ENCODE measurements at regions not wholly inside any gene's neighbourhood (a gene's known extent, or its start where the extent isn't known, plus 50 kb on each side); places are given as distances from the start of the nearest gene placed in this dataset.

DNA sequence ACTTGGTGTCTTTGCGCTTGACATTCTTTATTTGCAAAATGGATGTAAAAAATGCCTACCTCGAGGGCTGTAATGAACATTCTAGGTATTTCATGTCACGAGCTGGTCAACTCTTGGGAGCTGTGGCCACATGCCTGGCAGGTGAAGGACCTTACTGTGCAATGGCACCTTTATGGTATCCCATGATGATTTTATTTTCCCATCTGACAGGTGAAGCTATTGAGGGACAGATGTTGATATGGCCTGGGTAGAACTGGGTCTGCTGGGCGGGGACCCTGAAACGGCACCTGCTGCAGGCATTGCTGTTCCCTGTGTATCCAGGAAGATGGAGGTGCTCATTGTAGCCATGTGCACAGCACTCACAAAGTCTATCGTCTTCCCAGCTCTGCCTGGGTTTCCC lies 332.2 kb downstream of the TEX29 start:
- no peaks in the 10 kb centered on the region for H3K27me3 ChIP-seq
- H3K4me1 ChIP-seq = no peaks in the 10 kb centered on the region
- no peak for DNase-seq
- H3K27ac ChIP-seq = no peak overlapping the region
- no peaks in the 10 kb centered on the region for H3K9me3 ChIP-seq (replicated peaks)
- no peaks in the 10 kb centered on the region for H3K36me3 ChIP-seq
- H3K4me3 ChIP-seq = no peak overlapping the region

GRCh38 chr13:111654531-111654930 lies 334.1 kb downstream of the TEX29 start:
- Histone ChIP-seq H3K27me3 (no peaks in the 10 kb centered on the region), H3K36me3 (no peaks in the 10 kb centered on the region), H3K4me1 (no peaks in the 10 kb centered on the region), H3K9me3 (replicated peaks) (no peaks in the 10 kb centered on the region), H3K4me3 (no peak overlapping the region), H3K27ac (no peak overlapping the region)
- no peak for DNase-seq

DNA sequence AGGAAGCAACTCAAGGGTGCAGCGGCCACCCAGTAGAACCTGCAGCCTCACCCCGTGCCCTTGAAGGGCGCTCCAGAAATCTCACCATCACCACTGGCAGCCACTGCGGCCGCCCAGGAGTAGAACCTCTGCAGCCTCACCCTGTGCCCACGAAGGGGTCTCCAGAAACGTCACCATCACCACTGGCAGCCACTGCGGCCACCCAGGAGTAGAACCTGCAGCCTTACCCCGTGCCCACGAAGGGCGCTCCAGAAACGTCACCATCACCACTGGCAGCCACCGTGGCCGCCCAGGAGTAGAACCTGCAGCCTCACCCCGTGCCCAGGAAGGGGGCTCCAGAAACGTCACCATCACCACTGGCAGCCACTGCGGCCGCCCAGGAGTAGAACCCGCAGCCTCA lies 336.0 kb downstream of the TEX29 start:
- no peak for DNase-seq
- H3K9me3 ChIP-seq (replicated peaks) = no peaks in the 10 kb centered on the region
- H3K36me3 ChIP-seq = no peaks in the 10 kb centered on the region
- H3K4me3 ChIP-seq = no peak overlapping the region
- H3K4me1 ChIP-seq = no peaks in the 10 kb centered on the region
- no peak overlapping the region for H3K27ac ChIP-seq
- no peaks in the 10 kb centered on the region for H3K27me3 ChIP-seq

DNA sequence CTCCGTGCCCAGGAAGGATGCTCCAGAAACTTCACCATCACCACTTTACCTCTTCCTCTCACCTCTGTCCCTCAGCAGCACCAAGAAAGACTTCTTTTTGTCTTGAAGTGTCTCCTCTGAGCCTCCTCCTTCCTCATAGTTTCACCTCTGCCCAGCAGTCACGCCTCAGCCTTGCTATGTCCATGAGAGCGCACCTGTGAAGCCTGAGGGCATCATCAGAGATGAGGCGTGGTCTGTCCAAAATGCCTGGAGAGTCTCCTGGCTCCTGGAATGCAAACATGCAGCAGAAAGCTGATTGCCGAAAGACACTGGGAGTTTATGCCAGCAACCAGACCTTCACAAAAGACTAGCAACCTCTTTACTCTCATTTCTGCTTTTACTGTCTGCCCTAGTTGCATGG lies 336.6 kb downstream of the TEX29 start:
- H3K4me1 ChIP-seq = no peaks in the 10 kb centered on the region
- no peak overlapping the region for H3K4me3 ChIP-seq
- no peak overlapping the region for H3K27ac ChIP-seq
- no peaks in the 10 kb centered on the region for H3K36me3 ChIP-seq
- DNase-seq = no peak
- no peaks in the 10 kb centered on the region for H3K9me3 ChIP-seq (replicated peaks)
- no peaks in the 10 kb centered on the region for H3K27me3 ChIP-seq

GRCh38 chr13:111658145-111659100 lies 338.0 kb downstream of the TEX29 start:
- no peaks in the 10 kb centered on the region for H3K9me3 ChIP-seq (replicated peaks)
- DNase-seq = peak in 1 of 2 experiments; percentile 3
- H3K36me3 ChIP-seq = no peaks in the 10 kb centered on the region

GRCh38 chr13:111659219-111659775 lies 338.9 kb downstream of the TEX29 start:
- H3K9me3 ChIP-seq (replicated peaks) = no peaks in the 10 kb centered on the region
- H3K4me1 ChIP-seq = no peaks in the 10 kb centered on the region
- H3K36me3 ChIP-seq = no peaks in the 10 kb centered on the region
- no peaks in the 10 kb centered on the region for H3K27me3 ChIP-seq
- no peak overlapping the region for H3K4me3 ChIP-seq
- no peak for DNase-seq
- no peak overlapping the region for H3K27ac ChIP-seq

More at GRCh38 chr13:111658145-111659100, 338.0 kb downstream of the TEX29 start:
- H3K27ac ChIP-seq = no peak overlapping the region
- no peaks in the 10 kb centered on the region for H3K27me3 ChIP-seq
- H3K4me1 ChIP-seq = no peaks in the 10 kb centered on the region
- H3K4me3 ChIP-seq = no peak overlapping the region

DNA sequence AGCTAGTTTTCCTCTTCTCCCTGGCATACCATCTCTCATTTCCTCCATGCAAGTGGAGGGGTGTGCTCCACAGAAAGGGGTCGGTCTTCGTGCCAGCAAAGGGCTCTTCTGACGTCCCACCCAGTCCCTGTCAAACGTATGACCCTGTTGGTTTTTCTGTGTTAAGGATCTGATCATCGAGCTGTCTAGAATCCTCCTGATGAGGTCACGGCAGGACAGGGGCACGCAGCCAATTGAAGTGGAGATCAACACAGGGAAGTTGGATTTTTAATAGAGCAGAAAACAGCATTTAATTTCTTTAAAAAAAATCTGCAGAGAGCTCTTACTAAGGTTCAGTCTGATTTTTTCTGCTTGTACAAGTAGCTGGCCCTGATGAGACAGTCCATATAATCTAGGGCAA lies 339.4 kb downstream of the TEX29 start:
- Histone ChIP-seq H3K27ac (no peak overlapping the region), H3K27me3 (no peaks in the 10 kb centered on the region), H3K4me3 (no peak overlapping the region), H3K9me3 (replicated peaks) (no peaks in the 10 kb centered on the region), H3K4me1 (no peaks in the 10 kb centered on the region), H3K36me3 (no peaks in the 10 kb centered on the region)
- no peak for DNase-seq

DNA sequence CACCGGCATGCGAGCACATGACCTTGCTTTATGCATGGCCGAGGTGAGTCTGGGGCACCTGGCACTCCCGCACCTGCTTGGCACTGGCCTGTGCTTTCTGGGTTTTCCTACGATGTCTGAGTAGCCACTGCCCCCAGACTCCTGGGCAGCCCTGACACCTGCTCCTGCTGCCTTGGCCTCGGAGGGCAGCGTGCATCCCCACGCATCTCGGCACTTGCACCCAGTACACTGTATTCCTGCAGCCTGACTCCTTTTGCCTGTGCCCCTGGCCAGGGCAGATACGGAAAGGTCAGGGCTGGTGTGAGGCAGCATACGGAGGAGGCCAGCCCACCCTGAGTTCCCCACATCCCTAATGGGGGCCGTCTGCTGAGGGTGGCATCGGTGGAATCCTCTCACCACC lies 340.6 kb downstream of the TEX29 start:
- no peaks in the 10 kb centered on the region for H3K27me3 ChIP-seq
- no peak overlapping the region for H3K27ac ChIP-seq
- H3K36me3 ChIP-seq = no peaks in the 10 kb centered on the region
- H3K9me3 ChIP-seq (replicated peaks) = no peaks in the 10 kb centered on the region
- no peaks in the 10 kb centered on the region for H3K4me1 ChIP-seq
- DNase-seq = no peak
- no peak overlapping the region for H3K4me3 ChIP-seq

GRCh38 chr13:111661776-111662175 lies 341.3 kb downstream of the TEX29 start:
- no peaks in the 10 kb centered on the region for H3K27me3 ChIP-seq
- no peak for DNase-seq

DNA sequence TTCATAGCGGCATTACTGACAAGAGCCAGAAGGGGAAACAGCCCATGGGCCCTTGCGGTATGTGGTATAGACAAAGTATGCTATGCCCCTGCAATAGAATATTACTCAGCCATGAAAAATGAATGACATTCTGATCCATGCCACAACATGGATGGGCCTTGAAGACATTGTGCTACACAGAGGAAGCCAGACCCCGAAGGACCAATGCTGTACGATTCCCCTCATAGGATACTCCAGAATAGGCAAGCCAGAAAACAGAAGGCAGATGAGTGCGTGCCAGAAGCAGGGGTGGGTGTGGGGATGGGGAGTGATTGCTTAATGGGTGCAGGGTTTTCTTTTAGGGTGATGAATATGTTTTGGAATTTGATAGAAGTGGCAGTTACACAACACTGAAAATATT lies 342.0 kb downstream of the TEX29 start:
- no peaks in the 10 kb centered on the region for H3K27me3 ChIP-seq
- no peak for DNase-seq
- no peaks in the 10 kb centered on the region for H3K9me3 ChIP-seq (replicated peaks)
- H3K36me3 ChIP-seq = no peaks in the 10 kb centered on the region
- H3K4me3 ChIP-seq = no peak overlapping the region
- H3K4me1 ChIP-seq = no peaks in the 10 kb centered on the region
- H3K27ac ChIP-seq = no peak overlapping the region

More at GRCh38 chr13:111661776-111662175, 341.3 kb downstream of the TEX29 start:
- Histone ChIP-seq H3K9me3 (replicated peaks) (no peaks in the 10 kb centered on the region), H3K4me1 (no peaks in the 10 kb centered on the region), H3K27ac (no peak overlapping the region), H3K36me3 (no peaks in the 10 kb centered on the region), H3K4me3 (no peak overlapping the region)

- no peak for DNase-seq
- no peaks in the 10 kb centered on the region for H3K9me3 ChIP-seq (replicated peaks)
- no peak overlapping the region for H3K4me3 ChIP-seq
- no peaks in the 10 kb centered on the region for H3K36me3 ChIP-seq
- no peak overlapping the region for H3K27ac ChIP-seq
- H3K4me1 ChIP-seq = no peaks in the 10 kb centered on the region
- H3K27me3 ChIP-seq = no peaks in the 10 kb centered on the region
These were observed 342.5 kb downstream of the TEX29 start for GRCh38 chr13:111662895-111663294.

DNA sequence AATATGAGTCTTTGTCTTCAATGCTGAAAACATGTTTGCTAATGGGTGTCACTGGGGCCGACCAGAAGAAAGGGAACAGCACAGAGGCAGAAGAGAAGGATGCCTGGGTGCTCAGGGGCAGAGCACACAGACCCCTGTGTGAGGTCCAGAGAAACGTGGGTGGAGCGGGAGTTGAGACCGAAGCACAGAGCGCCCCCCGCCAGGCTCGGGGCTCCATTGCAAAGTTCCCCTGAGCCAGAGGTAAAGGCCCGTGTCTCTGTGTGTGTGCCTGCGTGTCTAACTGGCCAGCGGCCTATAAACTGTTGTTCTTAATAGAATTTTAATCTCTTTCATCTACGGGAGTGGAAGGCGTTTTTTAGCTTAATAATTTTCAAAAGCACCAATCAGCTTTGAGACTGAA lies 343.1 kb downstream of the TEX29 start:
- Histone ChIP-seq H3K4me1 (no peaks in the 10 kb centered on the region), H3K27ac (no peak overlapping the region), H3K9me3 (replicated peaks) (no peaks in the 10 kb centered on the region), H3K36me3 (no peaks in the 10 kb centered on the region), H3K27me3 (no peaks in the 10 kb centered on the region), H3K4me3 (no peak overlapping the region)
- DNase-seq = no peak

GRCh38 chr13:111663953-111664421 lies 343.5 kb downstream of the TEX29 start:
- no peaks in the 10 kb centered on the region for H3K9me3 ChIP-seq (replicated peaks)
- H3K4me3 ChIP-seq = no peak overlapping the region
- H3K27ac ChIP-seq = no peak overlapping the region
- no peak for DNase-seq
- no peaks in the 10 kb centered on the region for H3K4me1 ChIP-seq
- no peaks in the 10 kb centered on the region for H3K27me3 ChIP-seq
- H3K36me3 ChIP-seq = no peaks in the 10 kb centered on the region

- Histone ChIP-seq H3K36me3 (no peaks in the 10 kb centered on the region), H3K4me1 (no peaks in the 10 kb centered on the region), H3K27ac (no peak overlapping the region), H3K9me3 (replicated peaks) (no peaks in the 10 kb centered on the region), H3K27me3 (no peaks in the 10 kb centered on the region), H3K4me3 (no peak overlapping the region)
- no peak for DNase-seq
These were observed 344.3 kb downstream of the TEX29 start for GRCh38 chr13:111664696-111665095.

DNA sequence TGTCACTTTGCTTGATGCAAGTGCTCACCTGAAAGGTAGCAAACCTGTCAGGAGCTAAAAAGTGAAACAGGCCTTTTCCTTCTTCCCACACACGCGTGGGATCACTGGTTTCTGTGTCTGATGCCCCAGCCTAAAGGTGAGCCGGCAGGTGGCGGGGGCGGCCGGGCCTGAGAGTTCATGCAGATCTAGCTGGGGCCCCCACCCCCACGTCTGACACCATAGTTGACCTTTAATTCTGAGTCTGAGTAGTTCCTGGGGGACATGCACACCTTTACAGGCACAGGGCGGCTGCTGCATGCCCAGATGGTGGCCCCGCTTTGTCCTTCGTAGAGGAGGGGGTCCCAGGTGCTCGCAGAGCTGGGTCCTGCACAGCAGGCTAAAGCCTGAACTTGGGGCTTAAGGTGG lies 345.3 kb downstream of the TEX29 start:
- no peaks in the 10 kb centered on the region for H3K27me3 ChIP-seq
- DNase-seq = no peak
- H3K4me1 ChIP-seq = no peaks in the 10 kb centered on the region
- no peak overlapping the region for H3K4me3 ChIP-seq
- no peak overlapping the region for H3K27ac ChIP-seq
- H3K36me3 ChIP-seq = no peaks in the 10 kb centered on the region
- H3K9me3 ChIP-seq (replicated peaks) = no peaks in the 10 kb centered on the region

Data from SJCRH30 (cell line).